ENCODE measurements at regions not wholly inside any gene's neighbourhood (a gene's known extent, or its start where the extent isn't known, plus 50 kb on each side); places are given as distances from the start of the nearest gene placed in this dataset.

- intact Hi-C loops (cut with micrococcal nuclease) (no loop called here), dilution Hi-C loops (cut with HindIII; ENCODE audit: low sequenced_read_pairs, unreplicated experiment) (no loop called here), in situ Hi-C loops (cut with MboI; ENCODE audit: low sequenced_read_pairs) (no loop called here)
- Histone ChIP-seq H3K79me1 (ENCODE audit: low read depth in 1 of 2, low read length in 2 of 2) (peaks cover 0 to 4% of the 10 kb centered on the region in 2 experiments; a peak in 1 of 4 replicates), H2BK15ac (ENCODE audit: low read depth, low read length) (peak overlapping the region; percentile 44; the same call in 1 of the 3 replicates), H3K9me1 (ENCODE audit: insufficient read depth, low read length) (peaks cover 6% of the 10 kb centered on the region), H3K4me2 (ENCODE audit: low read depth, low read length) (no peak overlapping the region), H3K18ac (ENCODE audit: low read depth, low read length) (no peak overlapping the region), H2BK5ac (ENCODE audit: low read depth, low read length, poor library complexity, severe bottlenecking) (no peak overlapping the region), H3K9me3 (ENCODE audit: control insufficient read depth, insufficient read depth, low read length) (no peaks in the 10 kb centered on the region), H3K4me3 (ENCODE audit: insufficient read depth, low read depth, low read length) (no peak overlapping the region), H3K4me1 (ENCODE audit: control insufficient read depth, insufficient read depth, low read length) (peaks cover 9% of the 10 kb centered on the region), H3K14ac (replicated peaks; ENCODE audit: low read depth, low read length) (no peak overlapping the region), H4K91ac (ENCODE audit: insufficient read depth, low read depth, low read length) (0 out of 2 replicates have a peak overlapping the region, but pooled peaks have one; percentile 70), H3K9ac (ENCODE audit: low read depth, low read length) (no peak overlapping the region), H3K23ac (ENCODE audit: low read depth, low read length) (no peak overlapping the region), H2BK20ac (ENCODE audit: low read depth, low read length) (no peak overlapping the region), H3K27me3 (ENCODE audit: control insufficient read depth, insufficient read depth, low read length) (no peaks in the 10 kb centered on the region), H2AFZ (replicated peaks; ENCODE audit: low read length, poor library complexity) (no peak overlapping the region), H2AK5ac (ENCODE audit: low read depth, low read length) (peak overlapping the region; percentile 73; the same call in 1 of the 2 replicates), H3K56ac (ENCODE audit: extremely low read depth, insufficient read depth, low read length) (no peak overlapping the region), H3K4ac (ENCODE audit: low read depth, low read length) (peak overlapping the region; percentile 70; the same call in 1 of the 2 replicates), H2BK120ac (ENCODE audit: low read depth, low read length) (peak overlapping the region; percentile 62), H2AK9ac (replicated peaks; ENCODE audit: low read depth, low read length, poor library complexity) (no peak overlapping the region), H4K5ac (ENCODE audit: low read depth, low read length) (no peak overlapping the region), H3K36me3 (ENCODE audit: control insufficient read depth, insufficient read depth, low read length) (no peaks in the 10 kb centered on the region), H3K27ac (ENCODE audit: insufficient read depth, low read length) (no peak overlapping the region), H4K20me1 (ENCODE audit: insufficient read depth, low read length) (no peaks in the 10 kb centered on the region), H4K8ac (ENCODE audit: low read depth in 2 of 2, low read length in 2 of 2) (no peak overlapping the region; a peak in 1 of 4 replicates)
- TF ChIP-seq, protein P1, sequence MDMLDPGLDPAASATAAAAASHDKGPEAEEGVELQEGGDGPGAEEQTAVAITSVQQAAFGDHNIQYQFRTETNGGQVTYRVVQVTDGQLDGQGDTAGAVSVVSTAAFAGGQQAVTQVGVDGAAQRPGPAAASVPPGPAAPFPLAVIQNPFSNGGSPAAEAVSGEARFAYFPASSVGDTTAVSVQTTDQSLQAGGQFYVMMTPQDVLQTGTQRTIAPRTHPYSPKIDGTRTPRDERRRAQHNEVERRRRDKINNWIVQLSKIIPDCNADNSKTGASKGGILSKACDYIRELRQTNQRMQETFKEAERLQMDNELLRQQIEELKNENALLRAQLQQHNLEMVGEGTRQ (IDR thresholded peaks at IDR 0.05; ENCODE audit: low read depth, low read length), result no peak
- TF ChIP-seq NFE2L2 (IDR thresholded peaks at IDR 0.05; ENCODE audit: low read depth, low read length) (no peak), MAFK (IDR thresholded peaks at IDR 0.05; ENCODE audit: low read depth, low read length) (no peak), FOS (IDR thresholded peaks at IDR 0.05; ENCODE audit: low read depth, low read length) (no peak), RFX5 (IDR thresholded peaks at IDR 0.05; ENCODE audit: low read depth, low read length) (no peak), POLR2A (IDR thresholded peaks at IDR 0.05; ENCODE audit: low read depth, low read length) (no peak), CEBPB (IDR thresholded peaks at IDR 0.05; ENCODE audit: low read depth, low read length) (no peak), BHLHE40 (IDR thresholded peaks at IDR 0.05; ENCODE audit: low read depth, low read length) (no peak), RAD21 (IDR thresholded peaks at IDR 0.05; ENCODE audit: low read length) (no peak), RCOR1 (IDR thresholded peaks at IDR 0.05; ENCODE audit: insufficient replicate concordance, low read length) (no peak), SMC3 (IDR thresholded peaks at IDR 0.05; ENCODE audit: low read depth, low read length) (no peak), ELK1 (IDR thresholded peaks at IDR 0.05; ENCODE audit: borderline replicate concordance, low read depth, low read length) (no peak), CHD1 (IDR thresholded peaks at IDR 0.05; ENCODE audit: low read depth, low read length) (no peak), MAZ (IDR thresholded peaks at IDR 0.05; ENCODE audit: borderline replicate concordance, low read depth, low read length) (no peak), MXI1 (IDR thresholded peaks at IDR 0.05; ENCODE audit: borderline replicate concordance, low read depth, low read length) (no peak)
- TF ChIP-seq, protein P2, sequence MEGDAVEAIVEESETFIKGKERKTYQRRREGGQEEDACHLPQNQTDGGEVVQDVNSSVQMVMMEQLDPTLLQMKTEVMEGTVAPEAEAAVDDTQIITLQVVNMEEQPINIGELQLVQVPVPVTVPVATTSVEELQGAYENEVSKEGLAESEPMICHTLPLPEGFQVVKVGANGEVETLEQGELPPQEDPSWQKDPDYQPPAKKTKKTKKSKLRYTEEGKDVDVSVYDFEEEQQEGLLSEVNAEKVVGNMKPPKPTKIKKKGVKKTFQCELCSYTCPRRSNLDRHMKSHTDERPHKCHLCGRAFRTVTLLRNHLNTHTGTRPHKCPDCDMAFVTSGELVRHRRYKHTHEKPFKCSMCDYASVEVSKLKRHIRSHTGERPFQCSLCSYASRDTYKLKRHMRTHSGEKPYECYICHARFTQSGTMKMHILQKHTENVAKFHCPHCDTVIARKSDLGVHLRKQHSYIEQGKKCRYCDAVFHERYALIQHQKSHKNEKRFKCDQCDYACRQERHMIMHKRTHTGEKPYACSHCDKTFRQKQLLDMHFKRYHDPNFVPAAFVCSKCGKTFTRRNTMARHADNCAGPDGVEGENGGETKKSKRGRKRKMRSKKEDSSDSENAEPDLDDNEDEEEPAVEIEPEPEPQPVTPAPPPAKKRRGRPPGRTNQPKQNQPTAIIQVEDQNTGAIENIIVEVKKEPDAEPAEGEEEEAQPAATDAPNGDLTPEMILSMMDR (conservative IDR thresholded peaks at IDR 0.05; ENCODE audit: low read depth, low read length), result no peak
- CTCF ChIA-PET, result no interaction called here
- DNase-seq (no peak), ATAC-seq (ENCODE audit: low read depth) (no peak)
- WGBS, 2 experiments (ENCODE audit: extremely low coverage in 2 of 2, insufficient read length in 1 of 2), result no CpG with 5 or more reads among the region's 3 CpGs
- BruUV-seq (replicated peaks), result no TSS peak
- POLR2A ChIA-PET (ENCODE audit: unreplicated experiment), result no interaction called here
These were observed 163.1 kb downstream of the PHLDA1 start for GRCh38 chr12:75868501-75868900.
